ENCODE measurements at regions not wholly inside any gene's neighbourhood (a gene's known extent, or its start where the extent isn't known, plus 50 kb on each side); places are given as distances from the start of the nearest gene placed in this dataset.
A peak's percentile ranks its signal among the peaks of the same experiment; 100 is the strongest.

GRCh38 chr5:38643616-38644015 lies 87.2 kb upstream of the LIFR start:
- TF ChIP-seq, protein P1, sequence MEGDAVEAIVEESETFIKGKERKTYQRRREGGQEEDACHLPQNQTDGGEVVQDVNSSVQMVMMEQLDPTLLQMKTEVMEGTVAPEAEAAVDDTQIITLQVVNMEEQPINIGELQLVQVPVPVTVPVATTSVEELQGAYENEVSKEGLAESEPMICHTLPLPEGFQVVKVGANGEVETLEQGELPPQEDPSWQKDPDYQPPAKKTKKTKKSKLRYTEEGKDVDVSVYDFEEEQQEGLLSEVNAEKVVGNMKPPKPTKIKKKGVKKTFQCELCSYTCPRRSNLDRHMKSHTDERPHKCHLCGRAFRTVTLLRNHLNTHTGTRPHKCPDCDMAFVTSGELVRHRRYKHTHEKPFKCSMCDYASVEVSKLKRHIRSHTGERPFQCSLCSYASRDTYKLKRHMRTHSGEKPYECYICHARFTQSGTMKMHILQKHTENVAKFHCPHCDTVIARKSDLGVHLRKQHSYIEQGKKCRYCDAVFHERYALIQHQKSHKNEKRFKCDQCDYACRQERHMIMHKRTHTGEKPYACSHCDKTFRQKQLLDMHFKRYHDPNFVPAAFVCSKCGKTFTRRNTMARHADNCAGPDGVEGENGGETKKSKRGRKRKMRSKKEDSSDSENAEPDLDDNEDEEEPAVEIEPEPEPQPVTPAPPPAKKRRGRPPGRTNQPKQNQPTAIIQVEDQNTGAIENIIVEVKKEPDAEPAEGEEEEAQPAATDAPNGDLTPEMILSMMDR (IDR thresholded peaks at IDR 0.05; ENCODE audit: low read depth, low read length) = no peak
- no peak for DNase-seq (ENCODE audit: low read depth, low spot score)
- in situ Hi-C loops (cut with HindIII; ENCODE audit: low sequenced_read_pairs) = no loop called here
- H3K4me3 ChIP-seq (ENCODE audit: low read depth, low read length) = no peak overlapping the region

GRCh38 chr5:38645508-38645907 lies 89.1 kb upstream of the LIFR start:
- TF ChIP-seq, protein P1 (IDR thresholded peaks at IDR 0.05; ENCODE audit: low read depth, low read length) = no peak
- in situ Hi-C loops (cut with HindIII; ENCODE audit: low sequenced_read_pairs) = no loop called here
- no peak overlapping the region for H3K4me3 ChIP-seq (ENCODE audit: low read depth, low read length)
- DNase-seq (ENCODE audit: low read depth, low spot score) = no peak

DNA sequence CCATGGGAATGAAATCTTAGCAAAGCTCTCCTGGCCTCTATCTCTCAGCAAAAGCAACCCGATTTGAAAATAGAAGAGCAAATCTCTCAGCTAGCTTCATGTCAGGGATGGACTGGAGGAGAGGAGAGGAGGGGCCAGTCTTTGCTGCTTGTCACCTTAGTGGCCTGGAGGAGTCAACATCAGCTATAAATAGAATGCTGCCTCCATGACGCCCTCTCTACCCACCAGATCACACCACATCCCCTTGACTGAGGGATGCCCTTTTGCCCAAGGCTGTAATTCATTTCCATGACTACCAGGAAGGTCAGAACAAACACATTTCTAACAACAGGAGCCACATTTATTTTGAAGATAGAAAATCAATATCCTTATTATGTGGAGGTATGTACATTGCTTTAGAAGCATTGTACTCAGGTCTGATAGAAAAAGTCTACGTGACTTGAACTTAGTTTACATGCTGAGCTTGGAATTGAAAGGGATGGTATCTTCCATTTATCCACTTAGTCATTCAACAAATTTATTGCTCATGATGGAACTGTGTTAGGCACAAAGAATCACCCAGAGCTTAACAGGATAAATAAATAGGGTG lies 92.4 kb upstream of the LIFR start:
- TF ChIP-seq, protein P1 (IDR thresholded peaks at IDR 0.05; ENCODE audit: low read depth, low read length) = no peak
- DNase-seq (ENCODE audit: low read depth, low spot score) = no peak
- in situ Hi-C loops (cut with HindIII; ENCODE audit: low sequenced_read_pairs) = no loop called here
- no peak overlapping the region for H3K4me3 ChIP-seq (ENCODE audit: low read depth, low read length)

DNA sequence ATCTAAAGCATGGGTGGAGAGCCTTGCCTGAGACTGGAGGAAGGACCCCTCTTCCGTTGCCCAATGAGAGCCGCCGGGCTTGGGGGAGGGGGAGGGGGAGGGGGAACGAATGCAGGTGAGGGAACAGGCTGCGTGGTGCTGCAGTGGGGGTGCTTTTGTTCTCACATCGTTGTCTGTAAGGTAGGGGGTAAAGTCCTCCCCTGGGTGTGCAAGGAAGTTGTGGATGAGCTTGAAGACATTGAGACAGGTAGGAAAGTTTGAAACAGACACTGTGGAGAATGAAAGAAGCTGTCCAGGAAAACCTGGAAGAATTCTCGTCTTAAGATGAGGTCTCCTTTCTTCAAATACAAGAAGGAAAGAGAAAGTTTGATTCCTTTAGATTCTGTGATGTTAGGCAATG lies 94.1 kb upstream of the LIFR start:
- no peak for DNase-seq (ENCODE audit: low read depth, low spot score)
- H3K4me3 ChIP-seq (ENCODE audit: low read depth, low read length) = no peak overlapping the region
- in situ Hi-C loops (cut with HindIII; ENCODE audit: low sequenced_read_pairs) = no loop called here
- TF ChIP-seq, protein P1 (IDR thresholded peaks at IDR 0.05; ENCODE audit: low read depth, low read length) = no peak

- peak overlapping the region; percentile 2 for H3K4me3 ChIP-seq (ENCODE audit: low read depth, low read length)
- in situ Hi-C loops (cut with HindIII; ENCODE audit: low sequenced_read_pairs) = no loop called here
- DNase-seq (ENCODE audit: low read depth, low spot score) = peak; percentile 64
These were observed 94.5 kb upstream of the LIFR start for GRCh38 chr5:38650946-38651345.

DNA sequence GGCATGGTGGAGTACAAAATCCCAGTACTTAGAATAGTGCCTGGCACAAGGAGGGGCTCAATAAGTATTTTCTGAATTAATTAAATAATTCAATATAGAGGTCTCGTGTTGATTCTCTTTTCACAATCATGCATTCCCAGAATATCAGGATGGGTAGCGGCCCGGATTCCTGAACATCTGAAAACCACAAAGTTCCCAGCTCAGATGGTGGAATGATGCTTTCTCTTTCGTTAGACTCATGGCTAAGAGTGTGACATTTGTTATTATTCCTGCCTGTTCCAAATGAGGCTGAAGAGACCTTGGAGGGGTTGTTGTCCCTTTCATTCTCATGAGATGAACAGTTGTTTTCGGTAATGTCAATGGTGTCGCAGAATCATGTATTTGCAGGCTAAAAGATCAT lies 95.4 kb upstream of the LIFR start:
- in situ Hi-C loops (cut with HindIII; ENCODE audit: low sequenced_read_pairs) = no loop called here
- no peak overlapping the region for H3K4me3 ChIP-seq (ENCODE audit: low read depth, low read length)
- TF ChIP-seq, protein P1 (IDR thresholded peaks at IDR 0.05; ENCODE audit: low read depth, low read length) = no peak
- no peak for DNase-seq (ENCODE audit: low read depth, low spot score)

More at GRCh38 chr5:38650946-38651345, 94.5 kb upstream of the LIFR start:
- TF ChIP-seq, protein P1 (IDR thresholded peaks at IDR 0.05; ENCODE audit: low read depth, low read length) = no peak
